ENCODE measurements at regions not wholly inside any gene's neighbourhood (a gene's known extent, or its start where the extent isn't known, plus 50 kb on each side); places are given as distances from the start of the nearest gene placed in this dataset.
"Not testable (repeated sequence)": the region's sequence is repeated elsewhere in the genome, so short reads cannot be mapped to it uniquely, and the experiment has no call there.

DNA sequence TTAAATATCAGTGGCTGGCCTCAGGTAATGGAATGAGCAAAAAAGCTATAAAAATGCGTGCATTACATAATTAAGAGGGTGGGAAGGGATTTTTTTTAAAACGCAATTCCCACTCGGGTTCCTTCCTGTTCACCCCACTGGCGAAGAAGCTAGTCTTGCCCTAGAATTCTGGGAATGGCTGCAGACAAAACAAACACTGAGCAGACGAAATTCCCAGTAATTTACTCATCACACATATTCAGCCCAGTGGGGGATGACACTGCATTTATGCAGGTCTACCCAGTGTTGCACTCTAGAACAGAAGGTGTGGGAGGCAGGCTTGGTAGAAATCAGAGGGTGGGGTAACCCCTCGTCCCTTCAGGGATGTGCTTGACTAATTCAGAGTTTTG lies 2695.0 kb upstream of the DEFB115 start:
- ChIA-PET POLR2A (no interaction called here), RAD21 (ENCODE audit: unreplicated experiment) (no interaction called here), SMC1A (ENCODE audit: uncharacterized antibody, unreplicated experiment) (no interaction called here), CTCF (no interaction called here)
- Histone ChIP-seq H3K79me2 (ENCODE audit: control insufficient read depth, insufficient read depth, low read length) (no peaks in the 10 kb centered on the region), H4K20me1 (ENCODE audit: control insufficient read depth, insufficient read depth) (no peaks in the 10 kb centered on the region), H3K9me3 (replicated peaks; ENCODE audit: control insufficient read depth, insufficient read depth, low read length) (no peaks in the 10 kb centered on the region; the same call in 2 of the 3 replicates), H3K4me1 (ENCODE audit: control insufficient read depth, insufficient read depth, low read length) (no peaks in the 10 kb centered on the region), H3K9ac (ENCODE audit: control insufficient read depth, insufficient read depth, low read length) (no peak overlapping the region), H3K27me3 (replicated peaks in 1 of 2; ENCODE audit: control insufficient read depth in 2 of 2, insufficient read depth in 2 of 2, low read length in 1 of 2) (no peaks in the 10 kb centered on the region), H3K4me2 (ENCODE audit: control insufficient read depth, insufficient read depth) (no peak overlapping the region), H2AFZ (ENCODE audit: control insufficient read depth, low read depth, low read length) (no peak overlapping the region), H3K36me3 (ENCODE audit: control insufficient read depth in 2 of 2, insufficient read depth in 2 of 2, low read length in 1 of 2) (no peaks in the 10 kb centered on the region), H3K4me3 (no peak overlapping the region), H3K27ac (ENCODE audit: control insufficient read depth, insufficient read depth) (no peak overlapping the region)
- intact Hi-C loops (cut with micrococcal nuclease; ENCODE audit: unreplicated experiment), result no loop called here
- ATAC-seq (no peak), DNase-seq (ENCODE audit: low read depth, low spot score) (no peak), FAIRE-seq (no peak)
- TF ChIP-seq DPF2 (IDR thresholded peaks at IDR 0.05) (no peak), CREB1 (IDR thresholded peaks at IDR 0.05; ENCODE audit: low read depth) (no peak), RBBP5 (conservative IDR thresholded peaks at IDR 0.05) (no peak), ZNF622 (IDR thresholded peaks at IDR 0.05) (no peak), TCF7 (IDR thresholded peaks at IDR 0.05; ENCODE audit: borderline replicate concordance) (no peak), TBL1XR1 (IDR thresholded peaks at IDR 0.05; ENCODE audit: low read depth, low read length) (no peak), MYC (IDR thresholded peaks at IDR 0.05; ENCODE audit: insufficient read depth, insufficient read length, insufficient replicate concordance, low read length, severe bottlenecking) (no peak), PAX5 (IDR thresholded peaks at IDR 0.05; ENCODE audit: borderline replicate concordance, low read depth, low read length) (no peak)
- TF ChIP-seq, protein P1, sequence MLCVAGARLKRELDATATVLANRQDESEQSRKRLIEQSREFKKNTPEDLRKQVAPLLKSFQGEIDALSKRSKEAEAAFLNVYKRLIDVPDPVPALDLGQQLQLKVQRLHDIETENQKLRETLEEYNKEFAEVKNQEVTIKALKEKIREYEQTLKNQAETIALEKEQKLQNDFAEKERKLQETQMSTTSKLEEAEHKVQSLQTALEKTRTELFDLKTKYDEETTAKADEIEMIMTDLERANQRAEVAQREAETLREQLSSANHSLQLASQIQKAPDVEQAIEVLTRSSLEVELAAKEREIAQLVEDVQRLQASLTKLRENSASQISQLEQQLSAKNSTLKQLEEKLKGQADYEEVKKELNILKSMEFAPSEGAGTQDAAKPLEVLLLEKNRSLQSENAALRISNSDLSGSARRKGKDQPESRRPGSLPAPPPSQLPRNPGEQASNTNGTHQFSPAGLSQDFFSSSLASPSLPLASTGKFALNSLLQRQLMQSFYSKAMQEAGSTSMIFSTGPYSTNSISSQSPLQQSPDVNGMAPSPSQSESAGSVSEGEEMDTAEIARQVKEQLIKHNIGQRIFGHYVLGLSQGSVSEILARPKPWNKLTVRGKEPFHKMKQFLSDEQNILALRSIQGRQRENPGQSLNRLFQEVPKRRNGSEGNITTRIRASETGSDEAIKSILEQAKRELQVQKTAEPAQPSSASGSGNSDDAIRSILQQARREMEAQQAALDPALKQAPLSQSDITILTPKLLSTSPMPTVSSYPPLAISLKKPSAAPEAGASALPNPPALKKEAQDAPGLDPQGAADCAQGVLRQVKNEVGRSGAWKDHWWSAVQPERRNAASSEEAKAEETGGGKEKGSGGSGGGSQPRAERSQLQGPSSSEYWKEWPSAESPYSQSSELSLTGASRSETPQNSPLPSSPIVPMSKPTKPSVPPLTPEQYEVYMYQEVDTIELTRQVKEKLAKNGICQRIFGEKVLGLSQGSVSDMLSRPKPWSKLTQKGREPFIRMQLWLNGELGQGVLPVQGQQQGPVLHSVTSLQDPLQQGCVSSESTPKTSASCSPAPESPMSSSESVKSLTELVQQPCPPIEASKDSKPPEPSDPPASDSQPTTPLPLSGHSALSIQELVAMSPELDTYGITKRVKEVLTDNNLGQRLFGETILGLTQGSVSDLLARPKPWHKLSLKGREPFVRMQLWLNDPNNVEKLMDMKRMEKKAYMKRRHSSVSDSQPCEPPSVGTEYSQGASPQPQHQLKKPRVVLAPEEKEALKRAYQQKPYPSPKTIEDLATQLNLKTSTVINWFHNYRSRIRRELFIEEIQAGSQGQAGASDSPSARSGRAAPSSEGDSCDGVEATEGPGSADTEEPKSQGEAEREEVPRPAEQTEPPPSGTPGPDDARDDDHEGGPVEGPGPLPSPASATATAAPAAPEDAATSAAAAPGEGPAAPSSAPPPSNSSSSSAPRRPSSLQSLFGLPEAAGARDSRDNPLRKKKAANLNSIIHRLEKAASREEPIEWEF (IDR thresholded peaks at IDR 0.05; ENCODE audit: insufficient replicate concordance, low read depth, low read length), result no peak
- WGBS (ENCODE audit: insufficient coverage, insufficient replicate concordance, low lambda C conversion rate, missing lambda C conversion rate), result 12% methylated on average over 6 of the region's 6 CpGs
- BruUV-seq (replicated peaks), result no TSS peak
- in situ Hi-C loops (cut with MboI), result no loop called here

DNA sequence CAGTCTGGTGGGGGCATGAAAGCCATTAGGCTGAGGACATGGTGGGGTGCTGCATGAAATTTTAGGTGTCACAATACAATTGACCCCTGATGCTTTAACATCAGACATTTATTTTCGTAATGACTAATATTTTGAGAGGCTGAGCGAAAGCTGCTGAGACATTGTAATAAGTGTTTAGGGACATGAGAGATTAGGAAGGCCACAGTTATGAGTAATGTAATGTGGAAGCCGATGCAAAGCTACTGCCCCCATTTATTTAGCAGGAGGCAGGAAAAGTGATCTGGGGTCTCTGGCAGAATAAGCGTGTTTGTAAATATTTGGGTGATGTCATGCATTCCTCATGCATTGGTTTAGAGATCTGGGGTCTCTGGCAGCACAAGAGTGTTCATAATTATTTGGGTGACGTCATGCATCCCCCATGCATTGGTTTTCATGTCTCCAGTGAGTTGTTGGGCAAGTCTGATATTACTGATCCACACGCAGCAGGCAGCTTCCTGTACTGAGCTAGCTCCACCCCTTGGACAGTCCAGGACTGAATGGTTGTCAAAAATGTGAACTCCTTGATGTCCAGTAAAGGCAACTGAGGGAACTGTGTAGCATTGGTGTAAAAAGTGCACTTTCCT lies 2694.5 kb upstream of the DEFB115 start:
- FAIRE-seq; BruUV-seq (replicated peaks); SMC1A ChIA-PET (ENCODE audit: uncharacterized antibody, unreplicated experiment); intact Hi-C loops (cut with micrococcal nuclease; ENCODE audit: unreplicated experiment); POLR2A ChIA-PET; in situ Hi-C loops (cut with MboI); H3K9ac ChIP-seq (ENCODE audit: control insufficient read depth, insufficient read depth, low read length); H3K36me3 ChIP-seq (ENCODE audit: control insufficient read depth in 2 of 2, insufficient read depth in 2 of 2, low read length in 1 of 2); H3K27ac ChIP-seq (ENCODE audit: control insufficient read depth, insufficient read depth); H4K20me1 ChIP-seq (ENCODE audit: control insufficient read depth, insufficient read depth); H3K4me2 ChIP-seq (ENCODE audit: control insufficient read depth, insufficient read depth); CTCF ChIA-PET; DNase-seq (ENCODE audit: low read depth, low spot score); H3K4me1 ChIP-seq (ENCODE audit: control insufficient read depth, insufficient read depth, low read length); RAD21 ChIA-PET (ENCODE audit: unreplicated experiment); ATAC-seq; H3K4me3 ChIP-seq; H3K27me3 ChIP-seq (replicated peaks in 1 of 2; ENCODE audit: control insufficient read depth in 2 of 2, insufficient read depth in 2 of 2, low read length in 1 of 2); H2AFZ ChIP-seq (ENCODE audit: control insufficient read depth, low read depth, low read length); H3K79me2 ChIP-seq (ENCODE audit: control insufficient read depth, insufficient read depth, low read length); H3K9me3 ChIP-seq (replicated peaks; ENCODE audit: control insufficient read depth, insufficient read depth, low read length): not testable (repeated sequence)
- 10% methylated on average over 6 of the region's 6 CpGs for WGBS (ENCODE audit: insufficient coverage, insufficient replicate concordance, low lambda C conversion rate, missing lambda C conversion rate)
